Astrocyte (in vitro differentiated cells and primary cell): ENCODE measurements at regions not wholly inside any gene's neighbourhood (a gene's known extent, or its start where the extent isn't known, plus 50 kb on each side); places are given as distances from the start of the nearest gene placed in this dataset.

ENCODE experiments used
- EZH2 ChIP-seq: IDR thresholded peaks from 2 replicates; pipeline ENCODE4 v1.6.1; 2012; ENCODE audit warnings: mild to moderate bottlenecking, low read length, inconsistent platforms; ENCODE audit not compliant: insufficient read depth
- TF ChIP-seq, protein P1 (sequence below): IDR thresholded peaks from 2 replicates; pipeline ENCODE4 v1.5.1; 2011; ENCODE audit warnings: low read depth, mild to moderate bottlenecking, inconsistent platforms, low read length, moderate library complexity; ENCODE audit not compliant: insufficient read depth

DNA sequence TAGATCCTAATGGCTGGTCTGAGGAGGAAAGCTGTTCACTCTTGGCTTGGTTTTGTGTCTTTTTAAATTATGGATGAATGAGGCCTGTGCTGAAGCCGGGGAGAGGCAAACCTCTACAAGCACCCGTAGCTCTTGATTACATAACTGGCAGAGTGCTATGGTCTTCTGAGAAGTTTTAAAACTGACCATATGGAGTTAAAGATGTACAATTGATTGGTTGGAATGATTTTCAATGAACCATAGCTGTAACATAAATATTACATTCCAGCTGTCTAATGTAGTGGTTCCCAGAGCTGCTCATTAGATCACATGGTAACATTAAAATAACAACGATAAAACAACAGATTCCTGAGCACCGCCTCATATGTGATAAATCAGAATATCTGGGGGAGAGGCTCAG is 71.1 kb upstream of the MAP4K3 start:
- TF ChIP-seq, protein P1, sequence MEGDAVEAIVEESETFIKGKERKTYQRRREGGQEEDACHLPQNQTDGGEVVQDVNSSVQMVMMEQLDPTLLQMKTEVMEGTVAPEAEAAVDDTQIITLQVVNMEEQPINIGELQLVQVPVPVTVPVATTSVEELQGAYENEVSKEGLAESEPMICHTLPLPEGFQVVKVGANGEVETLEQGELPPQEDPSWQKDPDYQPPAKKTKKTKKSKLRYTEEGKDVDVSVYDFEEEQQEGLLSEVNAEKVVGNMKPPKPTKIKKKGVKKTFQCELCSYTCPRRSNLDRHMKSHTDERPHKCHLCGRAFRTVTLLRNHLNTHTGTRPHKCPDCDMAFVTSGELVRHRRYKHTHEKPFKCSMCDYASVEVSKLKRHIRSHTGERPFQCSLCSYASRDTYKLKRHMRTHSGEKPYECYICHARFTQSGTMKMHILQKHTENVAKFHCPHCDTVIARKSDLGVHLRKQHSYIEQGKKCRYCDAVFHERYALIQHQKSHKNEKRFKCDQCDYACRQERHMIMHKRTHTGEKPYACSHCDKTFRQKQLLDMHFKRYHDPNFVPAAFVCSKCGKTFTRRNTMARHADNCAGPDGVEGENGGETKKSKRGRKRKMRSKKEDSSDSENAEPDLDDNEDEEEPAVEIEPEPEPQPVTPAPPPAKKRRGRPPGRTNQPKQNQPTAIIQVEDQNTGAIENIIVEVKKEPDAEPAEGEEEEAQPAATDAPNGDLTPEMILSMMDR, result no peak
- no peak for TF ChIP-seq EZH2
